OCI-LY7 (cell line): ENCODE measurements at regions not wholly inside any gene's neighbourhood (a gene's known extent, or its start where the extent isn't known, plus 50 kb on each side); places are given as distances from the start of the nearest gene placed in this dataset.

Experiments used
- BruUV-seq: library from RNA; stranded (reverse); fragments of 400-500 nt; replicated peaks from 2 replicates; lab custom pipeline; 2021; lab: Mats Ljungman, UMichigan
- CTCF ChIA-PET: fragments of 300-600 bp; sonication (Branson Sonifier 250); formaldehyde crosslinking; loops from one replicate; lab custom pipeline; 2022; ENCODE audit warnings: antibody characterized with exemption; ENCODE audit not compliant: unreplicated experiment; lab: Charles Lee
- POLR2A ChIA-PET: fragments of 300-600 bp; sonication (Branson Sonifier 250); formaldehyde crosslinking; loops from one replicate; lab custom pipeline; 2022; ENCODE audit warnings: antibody characterized with exemption; lab: Charles Lee
- DNase-seq: peaks from one replicate; pipeline ENCODE4 v3.0.0-alpha.2; 2015; ENCODE audit warnings: low spot score
- H2AFZ ChIP-seq: fragments of 200-600 bp; sonication (generic), shearing (Covaris generic); 2 replicates; pipeline ENCODE4 v1.6.1; 2014; ENCODE audit warnings: mild to moderate bottlenecking, antibody characterized with exemption, low read length, moderate library complexity
- H3K27ac ChIP-seq: fragments of 200-600 bp; sonication (generic); 2 replicates; pipeline ENCODE4 v1.5.1; 2014; ENCODE audit warnings: mixed run types, low read depth, mild to moderate bottlenecking, moderate library complexity, low read length, inconsistent platforms; ENCODE audit not compliant: poor library complexity, severe bottlenecking
- H3K36me3 ChIP-seq: fragments of 200-600 bp; sonication (generic); 2 replicates; pipeline ENCODE4 v1.6.1; 2014; ENCODE audit warnings: mild to moderate bottlenecking, antibody characterized with exemption, low read length, moderate library complexity, mixed read lengths; ENCODE audit not compliant: insufficient read depth
- H3K4me1 ChIP-seq: fragments of 200-600 bp; sonication (generic); 2 replicates; pipeline ENCODE4 v1.5.1; 2014; ENCODE audit warnings: mild to moderate bottlenecking, low read length; ENCODE audit not compliant: insufficient read depth, poor library complexity, severe bottlenecking
- H3K4me2 ChIP-seq: fragments of 200-600 bp; sonication (generic); 2 replicates; pipeline ENCODE4 v1.6.1; 2014; ENCODE audit warnings: mild to moderate bottlenecking, low read length
- H3K4me3 ChIP-seq: fragments of 200-600 bp; sonication (generic); 2 replicates; pipeline ENCODE4 v1.5.1; 2014; ENCODE audit warnings: mild to moderate bottlenecking, low read depth, low read length; ENCODE audit not compliant: poor library complexity, severe bottlenecking
- H3K79me2 ChIP-seq: fragments of 200-600 bp; sonication (generic); 2 replicates; pipeline ENCODE4 v1.6.1; 2016; ENCODE audit warnings: low read depth, mild to moderate bottlenecking, low read length, moderate library complexity, mixed read lengths; ENCODE audit not compliant: insufficient read depth
- H3K9me2 ChIP-seq: fragments of 200-600 bp; sonication (generic); 2 replicates; pipeline ENCODE4 v1.6.1; 2016; ENCODE audit warnings: mild to moderate bottlenecking, low read length, mixed read lengths; ENCODE audit not compliant: insufficient read depth
- H3K9me3 ChIP-seq: fragments of 200-600 bp; sonication (generic); 2 replicates; pipeline ENCODE4 v1.6.1; 2014; ENCODE audit warnings: mild to moderate bottlenecking, mixed run types, low read length, mixed read lengths
- H4K20me1 ChIP-seq: fragments of 200-600 bp; sonication (generic); 2 replicates; pipeline ENCODE4 v1.6.1; 2014; ENCODE audit warnings: mild to moderate bottlenecking, antibody characterized with exemption, low read length, moderate library complexity, mixed read lengths; ENCODE audit not compliant: insufficient read depth
- EZH2phosphoT487 ChIP-seq: fragments of 200-600 bp; sonication (generic); IDR thresholded peaks from 2 replicates; pipeline ENCODE4 v1.6.1; 2018; ENCODE audit warnings: low read depth, borderline replicate concordance, mild to moderate bottlenecking, mixed run types, antibody characterized with exemption, low read length, moderate library complexity, mixed read lengths
- intact Hi-C: fragments of 100-400 bp; cut with micrococcal nuclease; formaldehyde crosslinking; loops from one replicate; pipeline ENCODE4 v1.10.0; 2022; ENCODE audit not compliant: unreplicated experiment
- TF ChIP-seq, protein P1 (sequence below): fragments of 200-600 bp; sonication (generic); conservative IDR thresholded peaks from 2 replicates; pipeline ENCODE4 v1.5.1; 2014; ENCODE audit warnings: mild to moderate bottlenecking, antibody characterized with exemption, low read length, moderate library complexity, mixed read lengths

DNA sequence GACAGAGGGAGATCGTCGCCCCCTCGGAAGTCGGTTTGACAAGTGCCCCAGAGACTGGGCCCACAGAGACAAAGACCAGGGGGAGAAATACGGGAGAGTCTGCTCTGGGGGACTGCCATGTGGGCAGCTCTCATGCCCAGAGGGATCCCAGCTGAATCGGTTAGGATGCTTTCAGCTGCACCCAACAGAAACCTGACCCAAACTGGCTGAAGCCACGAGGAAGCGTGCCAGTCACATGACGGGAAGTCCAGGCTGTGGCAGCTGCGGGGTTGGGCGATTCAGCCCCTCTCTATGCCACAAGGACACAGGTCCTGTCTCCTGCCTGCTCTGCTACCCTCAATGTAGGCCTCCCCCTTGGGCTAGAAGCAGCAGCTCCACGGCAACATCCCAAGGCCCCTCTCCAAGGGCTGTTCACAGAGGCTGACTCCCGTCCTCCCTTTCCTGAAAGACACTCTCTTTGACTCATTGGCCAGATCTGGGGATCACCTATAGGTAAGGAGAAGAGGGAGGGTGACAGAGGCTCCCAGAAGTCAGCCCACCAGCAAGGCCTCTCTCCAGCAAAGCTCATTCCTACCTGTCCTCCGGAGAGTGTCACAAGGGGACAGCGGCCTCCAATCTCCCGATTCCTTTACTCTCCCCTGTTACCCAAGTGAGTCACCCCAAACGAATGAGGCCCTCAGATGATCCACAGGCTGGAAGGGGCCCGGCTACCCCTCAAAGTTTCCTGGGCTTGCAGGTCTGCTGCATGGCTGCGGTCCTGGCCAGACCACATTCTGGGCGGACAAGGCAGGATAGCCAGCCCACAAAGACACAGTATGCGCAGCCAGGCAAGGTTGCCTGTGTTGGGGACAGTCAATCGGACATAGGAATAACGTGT, 75.8 kb downstream of the RBFOX3 start:
- no peak for DNase-seq
- no peaks in the 10 kb centered on the region for H4K20me1 ChIP-seq
- no peak overlapping the region for H3K4me3 ChIP-seq
- no peak overlapping the region for H3K27ac ChIP-seq
- no peaks in the 10 kb centered on the region for H3K9me2 ChIP-seq
- no peaks in the 10 kb centered on the region for H3K36me3 ChIP-seq
- no peaks in the 10 kb centered on the region for H3K4me1 ChIP-seq
- H3K79me2 ChIP-seq: no peaks in the 10 kb centered on the region
- POLR2A ChIA-PET: no interaction called here
- intact Hi-C loops: no loop called here
- no peak overlapping the region for H3K4me2 ChIP-seq
- no TSS peak for BruUV-seq
- CTCF ChIA-PET: no interaction called here
- H3K9me3 ChIP-seq: no peaks in the 10 kb centered on the region
- no peak overlapping the region for H2AFZ ChIP-seq
- TF ChIP-seq, protein P1, sequence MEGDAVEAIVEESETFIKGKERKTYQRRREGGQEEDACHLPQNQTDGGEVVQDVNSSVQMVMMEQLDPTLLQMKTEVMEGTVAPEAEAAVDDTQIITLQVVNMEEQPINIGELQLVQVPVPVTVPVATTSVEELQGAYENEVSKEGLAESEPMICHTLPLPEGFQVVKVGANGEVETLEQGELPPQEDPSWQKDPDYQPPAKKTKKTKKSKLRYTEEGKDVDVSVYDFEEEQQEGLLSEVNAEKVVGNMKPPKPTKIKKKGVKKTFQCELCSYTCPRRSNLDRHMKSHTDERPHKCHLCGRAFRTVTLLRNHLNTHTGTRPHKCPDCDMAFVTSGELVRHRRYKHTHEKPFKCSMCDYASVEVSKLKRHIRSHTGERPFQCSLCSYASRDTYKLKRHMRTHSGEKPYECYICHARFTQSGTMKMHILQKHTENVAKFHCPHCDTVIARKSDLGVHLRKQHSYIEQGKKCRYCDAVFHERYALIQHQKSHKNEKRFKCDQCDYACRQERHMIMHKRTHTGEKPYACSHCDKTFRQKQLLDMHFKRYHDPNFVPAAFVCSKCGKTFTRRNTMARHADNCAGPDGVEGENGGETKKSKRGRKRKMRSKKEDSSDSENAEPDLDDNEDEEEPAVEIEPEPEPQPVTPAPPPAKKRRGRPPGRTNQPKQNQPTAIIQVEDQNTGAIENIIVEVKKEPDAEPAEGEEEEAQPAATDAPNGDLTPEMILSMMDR: no peak
- no peak for TF ChIP-seq EZH2phosphoT487

GRCh38 chr17:79534111-79534510, 76.7 kb downstream of the RBFOX3 start:
- Histone ChIP-seq H3K36me3 (no peaks in the 10 kb centered on the region), H4K20me1 (no peaks in the 10 kb centered on the region), H3K4me1 (no peaks in the 10 kb centered on the region), H2AFZ (no peak overlapping the region), H3K27ac (no peak overlapping the region), H3K79me2 (no peaks in the 10 kb centered on the region), H3K9me2 (no peaks in the 10 kb centered on the region), H3K4me3 (no peak overlapping the region), H3K9me3 (no peaks in the 10 kb centered on the region), H3K4me2 (no peak overlapping the region)
- intact Hi-C loops: no loop called here
- CTCF ChIA-PET: no interaction called here
- no TSS peak for BruUV-seq
- POLR2A ChIA-PET: interaction anchor here (0.5 kb wide), 1 partner anchor 42 kb away, joined by 6 read pairs; no protein-coding TSS in a partner anchor
- TF ChIP-seq EZH2phosphoT487: no peak
- TF ChIP-seq, protein P1: no peak
- DNase-seq: no peak

GRCh38 chr17:79533116-79533515, 77.7 kb downstream of the RBFOX3 start:
- no peak overlapping the region for H3K4me3 ChIP-seq
- H3K9me2 ChIP-seq: no peaks in the 10 kb centered on the region
- BruUV-seq: no TSS peak
- no peaks in the 10 kb centered on the region for H3K4me1 ChIP-seq
- H3K36me3 ChIP-seq: no peaks in the 10 kb centered on the region
- intact Hi-C loops: no loop called here
- H4K20me1 ChIP-seq: no peaks in the 10 kb centered on the region
- H3K4me2 ChIP-seq: no peak overlapping the region
- H3K27ac ChIP-seq: no peak overlapping the region
- H2AFZ ChIP-seq: no peak overlapping the region
- DNase-seq: no peak
- H3K9me3 ChIP-seq: no peaks in the 10 kb centered on the region
- CTCF ChIA-PET: no interaction called here
- no peak for TF ChIP-seq EZH2phosphoT487
- TF ChIP-seq, protein P1: no peak
- H3K79me2 ChIP-seq: no peaks in the 10 kb centered on the region
- POLR2A ChIA-PET: no interaction called here
